Thoracic aorta (tissue), 2 donors: ENCODE measurements at regions not wholly inside any gene's neighbourhood (a gene's known extent, or its start where the extent isn't known, plus 50 kb on each side); places are given as distances from the start of the nearest gene placed in this dataset.
"Not testable (repeated sequence)": the region's sequence is repeated elsewhere in the genome, so short reads cannot be mapped to it uniquely, and the experiment has no call there.

Experiments
- ATAC-seq: fragments of 150-250 bp; one replicate; pipeline ENCODE4 v1.8.0; 2017; ENCODE audit warnings: low read depth; ENCODE audit not compliant: insufficient number of reproducible peaks, low FRiP score
- DNase-seq: peaks from one replicate; pipeline ENCODE4 v3.0.0-alpha.2; 2020; ENCODE audit warnings: low spot score
- H3K27ac ChIP-seq, 2 donors: fragments of 200-600 bp; sonication (generic); 1 replicate in 1 of 2; 2 replicates in 1 of 2; pipeline ENCODE4 v1.5.1; 2016; ENCODE audit warnings: mild to moderate bottlenecking in 2 of 2, moderate library complexity in 2 of 2
- H3K27me3 ChIP-seq: fragments of 200-600 bp; sonication (generic); replicated peaks from 2 replicates; pipeline ENCODE4 v1.6.0; 2016; ENCODE audit warnings: mild to moderate bottlenecking; ENCODE audit not compliant: insufficient read depth
- H3K36me3 ChIP-seq: fragments of 200-600 bp; sonication (generic); one replicate; pipeline ENCODE4 v1.5.1; 2016
- H3K4me1 ChIP-seq, 2 donors: fragments of 200-600 bp; sonication (generic); 1 replicate in 1 of 2; 2 replicates in 1 of 2; pipeline versions ENCODE4 v1.5.1 to v1.6.0; 2016; ENCODE audit warnings: low read depth in 2 of 2, mild to moderate bottlenecking in 1 of 2; ENCODE audit not compliant: control insufficient read depth in 1 of 2
- H3K4me3 ChIP-seq: fragments of 200-600 bp; sonication (generic); 2 replicates; pipeline ENCODE4 v1.5.1; 2016; ENCODE audit warnings: mild to moderate bottlenecking
- H3K9me3 ChIP-seq: fragments of 200-600 bp; sonication (generic); 2 replicates; pipeline ENCODE4 v1.5.1; 2016
- CTCF ChIP-seq: fragments of 200-600 bp; sonication (generic); IDR thresholded peaks from one replicate; pipeline ENCODE4 v1.5.1; 2019; ENCODE audit warnings: antibody characterized with exemption

DNA sequence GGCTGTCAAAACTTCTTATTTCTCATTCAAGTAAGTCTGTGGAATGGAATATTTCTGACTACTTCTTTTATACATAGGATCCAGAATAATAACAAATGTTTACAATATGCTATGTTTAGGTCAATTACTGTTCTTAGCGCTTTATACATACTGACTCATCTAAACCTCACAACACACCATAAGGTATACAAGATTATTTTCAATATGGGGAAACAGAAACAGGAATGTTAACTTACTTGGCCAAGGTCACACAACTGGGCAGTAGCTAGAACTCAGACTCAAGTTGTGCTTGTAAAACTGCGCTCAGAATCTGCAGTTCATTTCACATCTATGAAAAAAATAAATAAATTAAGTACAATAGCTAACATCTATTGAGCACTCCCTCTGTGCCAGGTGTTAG lies 168.0 kb downstream of the GNAI1 start:
- Histone ChIP-seq H3K36me3 (no peaks in the 10 kb centered on the region), H3K27ac (no peak overlapping the region), H3K27me3 (no peaks in the 10 kb centered on the region), H3K9me3 (no peaks in the 10 kb centered on the region), H3K4me1 (no peaks in the 10 kb centered on the region), H3K4me3 (no peak overlapping the region)
- no peak for TF ChIP-seq CTCF
- DNase-seq (no peak), ATAC-seq (no peak)

GRCh38 chr7:80302078-80302477 lies 167.4 kb downstream of the GNAI1 start:
- no peak for ATAC-seq
- TF ChIP-seq CTCF, result no peak

GRCh38 chr7:80298201-80298600 lies 163.6 kb downstream of the GNAI1 start:
- H3K27me3 ChIP-seq, result no peaks in the 10 kb centered on the region
- no peaks in the 10 kb centered on the region for H3K9me3 ChIP-seq
- H3K4me3 ChIP-seq, result no peak overlapping the region
- no peak overlapping the region for H3K27ac ChIP-seq
- ATAC-seq (no peak), DNase-seq (no peak)
- H3K4me1 ChIP-seq, result no peaks in the 10 kb centered on the region
- TF ChIP-seq CTCF, result no peak
- no peaks in the 10 kb centered on the region for H3K36me3 ChIP-seq

More at GRCh38 chr7:80302078-80302477, 167.4 kb downstream of the GNAI1 start:
- H3K9me3 ChIP-seq, result no peaks in the 10 kb centered on the region
- H3K4me3 ChIP-seq, result no peak overlapping the region
- no peak for DNase-seq
- no peaks in the 10 kb centered on the region for H3K4me1 ChIP-seq
- H3K36me3 ChIP-seq, result no peaks in the 10 kb centered on the region
- no peaks in the 10 kb centered on the region for H3K27me3 ChIP-seq
- H3K27ac ChIP-seq, result no peak overlapping the region

DNA sequence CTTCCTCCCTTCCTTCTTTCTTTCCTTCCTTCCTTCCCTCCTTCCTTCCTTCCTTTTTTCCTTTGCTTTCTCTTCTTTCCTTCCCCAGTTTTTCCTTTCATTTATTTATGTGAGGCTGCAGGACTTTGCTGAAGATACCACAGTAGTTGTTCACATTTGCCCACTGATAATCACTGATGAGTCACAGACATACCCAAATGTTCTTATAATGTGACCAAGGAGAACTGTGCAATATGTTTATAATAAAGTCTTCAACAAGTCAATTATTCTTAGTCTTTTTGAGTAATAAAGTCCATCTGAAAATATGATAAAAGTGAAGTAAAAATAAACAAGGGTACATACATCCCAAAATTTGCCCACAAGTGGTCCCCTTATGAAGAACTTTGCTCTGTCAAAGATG lies 159.7 kb downstream of the GNAI1 start:
- no peak overlapping the region for H3K4me3 ChIP-seq
- no peak for DNase-seq

GRCh38 chr7:80292634-80293033 lies 158.0 kb downstream of the GNAI1 start:
- DNase-seq, result not testable (repeated sequence)

More for the DNA sequence above, 159.7 kb downstream of the GNAI1 start:
- no peak overlapping the region for H3K27ac ChIP-seq
- no peak for ATAC-seq
- TF ChIP-seq CTCF, result no peak
- no peaks in the 10 kb centered on the region for H3K4me1 ChIP-seq
- no peaks in the 10 kb centered on the region for H3K9me3 ChIP-seq
- H3K36me3 ChIP-seq, result no peaks in the 10 kb centered on the region
- H3K27me3 ChIP-seq, result no peaks in the 10 kb centered on the region

More at GRCh38 chr7:80292634-80293033, 158.0 kb downstream of the GNAI1 start:
- not testable (repeated sequence) for H3K9me3 ChIP-seq, H3K36me3 ChIP-seq, ATAC-seq, H3K4me3 ChIP-seq, H3K4me1 ChIP-seq, H3K27ac ChIP-seq, H3K27me3 ChIP-seq
